Stimulated activated CD4-positive, alpha-beta T cell treated with anti-CD3 and anti-CD28 coated beads, Interleukin-2, amount 100 ng/mL, for 24 hours (primary cell): ENCODE measurements at regions not wholly inside any gene's neighbourhood (a gene's known extent, or its start where the extent isn't known, plus 50 kb on each side); places are given as distances from the start of the nearest gene placed in this dataset.
"Not testable (repeated sequence)": the region's sequence is repeated elsewhere in the genome, so short reads cannot be mapped to it uniquely, and the experiment has no call there.

Experiments
- DNase-seq, 2 donors: peaks; one replicate each; pipeline ENCODE4 v3.0.0-alpha.2; 2020

DNA sequence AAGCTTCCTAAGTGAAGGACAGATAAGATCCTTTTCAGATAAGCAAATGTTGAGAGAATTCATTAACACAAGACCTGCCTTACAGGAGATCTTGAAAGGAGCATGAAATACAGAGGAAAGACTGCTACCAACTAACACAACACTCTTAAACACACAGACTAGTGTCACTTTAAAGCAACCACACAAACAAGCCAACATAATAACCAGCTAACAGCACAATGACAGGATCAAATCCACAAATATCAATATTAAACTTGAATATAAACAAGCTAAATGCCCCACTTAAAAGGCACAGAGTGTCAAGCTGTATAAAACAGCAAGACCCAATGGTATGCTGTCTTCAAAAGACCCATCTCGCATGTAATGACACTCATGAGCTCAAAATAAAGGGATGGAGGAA lies 70.8 kb upstream of the HMGXB4 start:
- no peak for DNase-seq

DNA sequence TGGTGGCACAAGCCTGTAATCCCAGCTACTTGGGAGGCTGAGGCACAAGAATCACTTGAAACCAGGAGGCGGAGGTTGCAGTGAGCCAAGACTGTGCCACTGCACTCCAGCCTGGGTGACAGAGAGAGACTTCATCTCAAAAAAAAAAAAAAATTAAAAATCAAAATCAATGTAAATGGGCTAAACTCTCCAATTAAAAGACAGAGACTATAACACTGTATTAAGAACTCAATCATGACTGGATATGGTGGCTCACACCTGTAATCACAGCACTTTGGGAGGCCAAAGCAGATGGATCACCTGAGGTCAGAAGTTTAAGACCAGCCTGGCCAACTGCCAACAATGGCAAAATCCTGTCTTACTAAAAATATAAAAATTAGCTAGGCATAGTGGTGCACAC lies 68.4 kb upstream of the HMGXB4 start:
- DNase-seq: not testable (repeated sequence)

DNA sequence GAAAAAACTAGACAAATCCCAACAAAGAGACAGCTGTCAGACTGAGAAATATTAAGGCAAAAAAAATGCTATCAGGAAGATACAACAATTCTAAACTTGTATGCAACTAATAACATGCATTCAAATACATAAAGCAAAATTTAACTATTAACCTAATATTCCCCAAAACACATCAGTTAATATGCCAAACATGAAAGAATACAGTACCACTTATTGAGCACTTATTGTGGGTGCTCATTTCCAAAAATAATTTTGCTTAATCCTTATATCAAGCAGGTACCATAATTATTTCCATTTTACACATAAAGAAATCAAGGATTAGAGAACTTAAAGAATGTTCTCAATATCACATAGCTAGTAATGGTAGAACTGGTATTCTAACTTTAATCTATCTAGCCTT lies 67.7 kb upstream of the HMGXB4 start:
- DNase-seq: no peak

DNA sequence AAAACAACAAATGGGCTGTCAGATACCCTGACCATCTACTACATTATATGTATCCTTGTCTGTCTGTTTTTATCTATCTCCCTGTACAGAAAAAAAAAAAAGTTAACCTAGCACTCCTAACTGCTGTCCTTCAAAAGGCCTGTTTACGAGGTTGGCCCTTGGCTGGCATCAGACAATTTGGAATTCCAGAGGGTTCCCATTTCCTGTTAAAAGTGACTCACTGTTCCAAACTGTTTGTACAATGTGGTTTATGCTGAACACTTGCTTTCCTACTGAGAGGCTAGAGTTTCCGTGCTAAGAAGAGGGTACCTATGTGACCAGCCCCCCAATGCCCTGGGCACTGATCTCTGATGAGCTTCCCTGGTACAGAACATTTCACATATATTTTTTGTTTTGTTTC lies 65.9 kb upstream of the HMGXB4 start:
- DNase-seq: no peak

DNA sequence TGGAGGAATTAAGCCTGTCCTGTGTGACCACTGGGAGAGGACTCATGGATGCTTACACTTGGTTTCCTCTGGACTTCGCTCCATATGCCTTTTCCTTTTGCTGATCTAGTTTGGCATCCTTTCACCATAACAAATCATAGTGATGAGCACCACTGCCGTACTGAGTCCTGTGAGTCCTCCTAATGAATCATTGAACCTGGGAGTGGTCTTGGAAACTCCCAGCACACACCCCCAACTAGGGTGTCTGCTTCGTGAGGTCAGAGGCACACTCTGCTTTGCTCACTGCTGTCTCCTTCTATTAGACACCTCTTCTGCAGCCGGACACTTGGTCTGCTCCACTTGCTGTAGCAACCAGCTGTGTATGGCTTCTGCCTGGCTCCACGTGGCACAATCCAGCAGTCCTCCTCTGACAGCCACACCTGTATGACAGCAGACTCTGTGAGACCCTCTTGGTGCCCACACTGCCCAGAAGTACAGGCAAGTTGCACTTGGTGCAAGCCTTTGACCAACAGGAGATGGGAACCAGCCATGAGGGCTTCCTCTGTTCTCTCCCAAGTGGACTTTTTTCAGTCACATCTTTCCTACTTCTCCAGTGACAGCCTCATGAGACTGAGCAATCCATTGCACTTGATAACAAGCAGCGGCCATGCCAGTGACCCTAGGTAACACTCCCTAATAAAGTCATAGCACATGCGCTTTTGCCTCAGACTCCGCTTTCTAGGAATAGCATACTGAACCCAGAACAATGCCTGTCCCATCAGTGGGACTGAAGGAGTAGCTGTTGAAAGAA lies 65.0 kb upstream of the HMGXB4 start:
- no peak for DNase-seq

DNA sequence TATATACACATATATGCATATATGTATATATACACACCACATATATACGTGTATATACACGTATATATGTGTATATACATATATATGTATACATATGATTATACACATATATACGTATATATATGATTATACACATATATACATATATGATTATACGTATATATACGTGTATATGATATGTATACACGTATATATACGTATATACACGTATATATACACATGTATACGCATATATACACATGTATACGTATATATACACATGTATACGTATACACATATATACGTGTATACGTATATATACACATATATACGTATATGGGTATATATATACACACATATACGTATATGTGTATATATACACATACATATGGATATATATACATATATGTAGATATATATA lies 62.1 kb upstream of the HMGXB4 start:
- no peak for DNase-seq

DNA sequence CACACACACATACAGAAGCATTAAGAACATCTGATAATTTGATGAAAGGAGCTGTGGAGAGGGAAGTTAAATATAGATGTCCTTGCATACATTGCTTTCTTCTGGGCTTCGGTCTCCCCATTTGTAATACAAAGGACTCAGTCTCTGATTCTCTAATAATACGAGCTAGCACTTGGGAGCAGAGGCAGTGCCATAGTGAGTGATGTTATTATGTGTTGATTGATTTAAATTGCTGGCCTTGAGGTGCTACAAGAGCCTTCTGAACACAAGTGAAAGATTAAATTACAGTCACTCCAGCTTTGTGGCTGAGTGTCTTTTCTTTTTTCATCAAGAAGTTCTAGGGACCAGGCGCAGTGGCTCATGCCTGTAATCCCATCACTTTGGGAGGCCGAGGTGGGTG lies 61.5 kb upstream of the HMGXB4 start:
- DNase-seq: no peak

DNA sequence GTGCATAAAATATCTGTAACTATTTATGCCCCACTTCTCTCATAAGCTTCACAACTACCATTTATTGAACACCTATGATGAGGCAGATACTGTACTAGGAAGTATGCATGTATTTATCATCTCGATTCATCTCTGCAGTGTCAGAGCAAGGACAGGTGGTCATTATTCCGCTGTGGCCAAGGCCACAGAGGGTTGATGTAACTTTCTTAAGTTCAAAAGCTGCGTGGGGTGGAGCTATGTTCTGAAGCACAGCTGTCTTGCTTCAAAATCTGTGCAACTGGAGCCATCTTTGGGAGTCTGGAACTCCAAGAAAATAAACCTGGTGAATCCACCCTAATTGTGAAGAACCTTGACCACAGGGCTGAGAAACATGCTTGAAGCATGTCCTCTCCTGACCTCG lies 60.2 kb upstream of the HMGXB4 start:
- DNase-seq: no peak

DNA sequence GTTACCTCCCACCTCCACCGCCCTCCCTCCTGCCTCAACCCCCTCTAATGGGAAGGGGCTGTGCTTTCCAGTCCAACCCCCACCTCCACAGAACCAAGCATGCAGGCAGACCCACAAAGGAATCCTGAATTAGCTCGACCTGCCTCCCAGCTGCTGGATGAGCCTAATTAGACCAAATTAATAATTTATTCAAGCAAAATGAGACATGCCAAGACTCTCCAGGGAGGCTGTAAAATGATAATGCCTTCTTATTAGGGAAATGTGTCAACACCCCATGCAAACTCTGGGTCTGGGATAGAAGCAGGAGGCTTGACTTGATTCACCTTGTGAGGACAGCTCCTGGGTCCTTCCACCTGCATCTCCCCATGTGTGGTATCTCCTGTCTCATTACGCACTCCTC lies 59.4 kb upstream of the HMGXB4 start:
- no peak for DNase-seq

DNA sequence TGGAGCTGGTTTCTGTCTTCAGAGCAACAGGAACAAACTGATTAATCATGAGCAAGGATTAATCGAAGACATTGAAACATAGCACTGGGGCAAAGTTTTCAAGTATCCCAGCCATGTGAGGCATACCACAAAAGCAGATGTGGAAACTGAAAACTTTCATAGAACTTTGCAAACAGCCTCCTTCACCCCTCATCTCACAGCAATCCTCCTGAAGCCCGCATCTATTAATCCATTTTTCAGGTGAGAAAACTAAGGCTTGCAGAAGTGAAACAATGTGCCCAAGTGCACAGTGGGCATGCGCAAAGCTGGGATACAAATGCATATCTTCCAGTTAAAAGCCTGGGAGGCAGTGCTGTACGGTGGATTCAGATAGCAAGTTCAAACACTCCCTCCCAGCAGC lies 58.6 kb upstream of the HMGXB4 start:
- no peak for DNase-seq

DNA sequence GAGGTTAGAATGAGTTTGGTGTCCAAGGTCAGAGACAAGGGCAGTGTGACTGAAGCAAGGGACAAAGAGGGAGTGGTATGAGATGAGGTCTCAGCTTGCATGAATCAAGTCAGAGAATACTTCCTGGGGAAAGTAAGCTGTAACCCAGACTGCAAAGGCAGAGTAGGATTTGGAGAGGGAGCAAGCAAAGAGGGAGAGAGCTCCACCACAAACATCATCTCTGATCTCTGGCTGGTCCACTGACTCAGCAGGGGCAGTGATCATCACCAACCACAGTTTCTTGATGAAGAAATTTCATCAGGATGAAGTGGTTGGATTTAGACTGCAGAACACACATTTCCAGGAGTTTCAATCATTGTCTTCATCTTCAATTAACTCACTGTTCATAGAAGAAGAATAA lies 54.9 kb upstream of the HMGXB4 start:
- no peak for DNase-seq

DNA sequence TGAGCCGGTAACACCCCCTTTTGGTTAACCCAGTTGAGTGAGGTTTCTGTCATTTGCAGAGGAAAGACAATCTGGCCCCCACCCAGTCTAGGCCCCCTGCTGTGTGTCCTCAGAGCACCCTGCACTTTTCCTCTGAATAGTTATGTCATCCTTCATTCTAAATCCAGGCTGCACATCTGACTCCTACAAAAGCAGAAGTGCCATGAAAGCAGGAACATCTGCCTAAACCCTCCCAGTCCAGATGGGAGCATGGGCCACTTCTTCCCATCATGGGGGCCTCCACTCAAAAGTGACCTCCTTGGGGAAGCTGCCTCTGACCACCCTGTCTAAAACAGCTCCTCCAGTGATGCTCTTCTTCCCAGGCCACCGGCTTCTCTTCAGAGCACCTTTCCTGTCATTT lies 53.7 kb upstream of the HMGXB4 start:
- no peak for DNase-seq

DNA sequence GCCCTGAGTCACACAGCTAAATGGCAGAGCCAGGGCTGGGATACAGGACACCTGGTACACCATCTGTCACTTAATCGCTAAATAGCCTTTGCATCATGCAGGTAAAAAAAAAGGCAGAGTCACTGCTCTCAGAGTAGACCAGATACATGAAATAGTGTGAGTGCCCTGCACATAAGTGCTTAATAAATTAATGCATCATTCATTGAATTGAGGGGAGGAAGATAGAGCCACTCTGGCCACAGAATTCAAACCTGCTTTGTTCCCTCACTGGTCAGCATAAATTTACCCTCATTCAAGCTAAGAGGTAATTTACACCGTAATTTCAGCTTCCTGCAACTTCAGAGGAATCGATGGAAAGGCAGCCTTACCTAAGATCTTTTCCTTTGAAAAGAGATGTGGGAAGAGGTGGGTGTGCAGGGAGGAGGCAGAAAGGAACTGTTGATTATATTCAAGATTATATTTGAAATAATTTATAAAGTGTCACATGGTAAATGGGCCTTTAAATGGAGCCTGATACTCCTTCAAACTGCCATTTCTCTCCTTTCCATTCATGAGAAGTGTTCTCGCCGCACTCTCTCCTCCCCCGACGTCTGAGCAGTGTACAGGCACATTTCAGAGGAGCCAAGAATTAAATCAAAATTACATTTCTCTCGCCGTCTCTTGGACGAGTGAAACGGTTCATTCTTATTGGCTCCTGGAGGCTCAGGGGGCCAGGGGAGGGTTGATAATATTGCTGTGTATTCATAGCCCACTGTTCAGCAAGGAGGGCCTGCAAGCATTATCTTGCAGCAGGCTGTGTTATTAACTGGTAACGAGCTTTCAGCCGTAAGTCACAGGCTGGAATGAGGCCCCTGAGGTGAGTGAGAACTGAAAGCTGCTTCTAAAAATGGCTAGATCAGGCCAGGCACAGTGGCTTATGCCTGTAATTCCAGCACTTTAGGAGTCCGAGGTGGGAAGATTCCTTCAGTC lies 52.2 kb upstream of the HMGXB4 start:
- DNase-seq: no peak

DNA sequence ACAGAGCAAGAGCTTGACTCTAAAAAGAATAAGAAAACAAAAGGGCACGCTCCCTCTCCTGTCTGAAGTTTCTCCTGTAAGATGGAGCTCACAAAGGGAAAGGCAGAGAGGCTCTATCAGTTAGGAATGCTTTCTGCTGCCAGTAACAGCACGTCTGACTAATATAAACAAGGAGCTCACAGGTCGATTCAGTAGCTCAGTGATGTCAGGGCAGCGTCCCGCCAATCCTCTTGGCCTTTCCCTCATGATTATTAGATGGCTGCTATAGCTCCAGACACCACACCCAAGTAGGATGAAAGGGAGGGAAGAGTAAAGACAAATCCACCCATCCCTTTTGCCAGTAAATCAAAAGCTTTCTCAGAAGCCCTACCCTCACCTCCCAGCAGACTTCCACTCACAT lies 51.3 kb upstream of the HMGXB4 start:
- DNase-seq: no peak

DNA sequence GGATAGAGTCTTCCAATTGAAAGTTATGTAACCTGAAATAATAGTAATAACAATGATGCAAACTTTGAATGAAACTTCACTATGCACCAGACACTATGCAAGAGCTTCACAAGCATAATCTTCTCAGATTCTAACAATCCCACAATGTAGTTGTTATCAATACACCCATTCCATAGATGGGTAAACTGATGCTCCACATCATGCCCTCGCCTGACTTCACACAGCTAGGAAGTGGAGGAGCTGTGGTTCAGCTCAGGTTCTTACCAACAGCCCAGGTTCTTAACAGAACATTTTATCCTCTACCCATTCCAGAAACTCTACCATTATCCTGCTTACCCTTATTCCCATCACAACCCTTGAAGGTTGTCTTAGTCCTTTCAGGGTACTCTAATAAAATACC lies 50.4 kb upstream of the HMGXB4 start:
- DNase-seq: no peak
